A549 (cell line): ENCODE measurements at regions not wholly inside any gene's neighbourhood (a gene's known extent, or its start where the extent isn't known, plus 50 kb on each side); places are given as distances from the start of the nearest gene placed in this dataset.
A peak's percentile ranks its signal among the peaks of the same experiment; 100 is the strongest.

ENCODE experiments used
- ATAC-seq, 2 experiments: fragments of 200-7000 bp in 1 of 2; fragments of >200 bp in 1 of 2; cut with Nextera tagmentation in 1 of 2; cut with Tn5 transposase in 1 of 2; 3 replicates each; pipeline versions ENCODE4 v1.8.0 to v1.9.1; 2018 to 2020; ENCODE audit warnings: mild to moderate bottlenecking in 1 of 2, moderate library complexity in 1 of 2
- CTCF ChIA-PET: fragments of 300-600 bp; sonication (Branson Sonifier 250); formaldehyde crosslinking; extraction: SDS; loops from one replicate; lab custom pipeline; 2021; ENCODE audit warnings: antibody characterized with exemption, inconsistent platforms; lab: Yijun Ruan, JAX
- POLR2A ChIA-PET: fragments of 350-600 bp; formaldehyde crosslinking; extraction: SDS; loops from one replicate; lab custom pipeline; 2021; ENCODE audit warnings: antibody characterized with exemption, inconsistent platforms; lab: Yijun Ruan, JAX
- DNase-seq, 2 experiments: peaks; one replicate each; pipeline versions ENCODE4 v3.0.0 to v3.0.0-alpha.2; 2011 to 2016; ENCODE audit warnings: low read depth in 1 of 2, low spot score in 1 of 2
- FAIRE-seq: peaks from 2 replicates; lab custom pipeline; 2011; peaks lifted over from hg19 to GRCh38; lab: Jason Lieb, UNC
- H3K27ac ChIP-seq, 2 experiments: fragments of >200 bp; sonication (Bioruptor Twin); formaldehyde crosslinking; 3 replicates each; pipeline ENCODE4 v1.5.1; 2016 to 2017
- H3K4me1 ChIP-seq: fragments of >200 bp; sonication (Bioruptor Twin); formaldehyde crosslinking; 3 replicates; pipeline ENCODE4 v1.6.1; 2016
- H3K4me2 ChIP-seq: fragments of >200 bp; sonication (Bioruptor Twin); formaldehyde crosslinking; 3 replicates; pipeline ENCODE4 v1.6.1; 2016
- H3K4me3 ChIP-seq: fragments of >200 bp; sonication (Bioruptor Twin); formaldehyde crosslinking; 3 replicates; pipeline ENCODE4 v1.5.1; 2016
- H3K9me3 ChIP-seq: fragments of >200 bp; sonication (Bioruptor Twin); formaldehyde crosslinking; 3 replicates; pipeline ENCODE4 v1.6.1; 2016
- CBX2 ChIP-seq: fragments of 200-600 bp; sonication (generic); IDR thresholded peaks from 2 replicates; pipeline ENCODE4 v1.6.1; 2016; ENCODE audit warnings: low read depth, mild to moderate bottlenecking, borderline replicate concordance
- CEBPB ChIP-seq, 2 experiments: fragments of >200 bp in 1 of 2; sonication (Bioruptor Twin) in 1 of 2; formaldehyde crosslinking in 1 of 2; IDR thresholded peaks; 2 replicates each; pipeline ENCODE4 v1.6.1; 2012 to 2016
- CTCF ChIP-seq: fragments of >200 bp; sonication (Bioruptor Twin); formaldehyde crosslinking; IDR thresholded peaks from 3 replicates; pipeline ENCODE4 v1.5.1; 2016
- EHF ChIP-seq: fragments of 250-450 bp; sonication (Bioruptor Pico); IDR thresholded peaks from 2 replicates; pipeline ENCODE4 v1.5.0; 2020; ENCODE audit warnings: mild to moderate bottlenecking
- GATA3 ChIP-seq: IDR thresholded peaks from 2 replicates; pipeline ENCODE4 v1.6.1; 2012; ENCODE audit warnings: borderline replicate concordance
- HEYL ChIP-seq: fragments of 250-450 bp; sonication (Bioruptor Pico); IDR thresholded peaks from 2 replicates; pipeline ENCODE4 v1.8.0; 2021; ENCODE audit warnings: mild to moderate bottlenecking, moderate library complexity
- HMGXB4 ChIP-seq: fragments of 250-450 bp; sonication (Bioruptor Pico); IDR thresholded peaks from 2 replicates; pipeline ENCODE4 v1.5.0; 2021; ENCODE audit warnings: mild to moderate bottlenecking, moderate library complexity, borderline replicate concordance
- HOXB5 ChIP-seq: fragments of 250-450 bp; sonication (Bioruptor Pico); IDR thresholded peaks from 2 replicates; pipeline ENCODE4 v1.5.0; 2020; ENCODE audit warnings: mild to moderate bottlenecking, moderate library complexity
- JUN ChIP-seq, 2 experiments: fragments of >200 bp; sonication (Bioruptor Twin); formaldehyde crosslinking; IDR thresholded peaks; 2 replicates in 1 of 2; 3 replicates in 1 of 2; pipeline ENCODE4 v1.6.1; 2016 to 2017
- MYC ChIP-seq: IDR thresholded peaks from 2 replicates; pipeline ENCODE4 v1.6.1; 2012; ENCODE audit warnings: mild to moderate bottlenecking, inconsistent platforms, low read length, improper control_type of control experiment, borderline replicate concordance
- PHF8 ChIP-seq: fragments of 200-600 bp; sonication (generic); IDR thresholded peaks from 2 replicates; pipeline ENCODE4 v1.6.1; 2016; ENCODE audit warnings: low read depth, mild to moderate bottlenecking, antibody characterized with exemption, moderate library complexity, borderline replicate concordance
- RARB ChIP-seq: fragments of 250-450 bp; sonication (Bioruptor Pico); IDR thresholded peaks from 2 replicates; pipeline ENCODE4 v1.8.0; 2021; ENCODE audit warnings: mild to moderate bottlenecking, moderate library complexity
- REST ChIP-seq: fragments of 200-600 bp; sonication (generic); IDR thresholded peaks from 2 replicates; pipeline ENCODE4 v1.6.1; 2016; ENCODE audit warnings: antibody characterized with exemption, mild to moderate bottlenecking, moderate library complexity
- TP53 ChIP-seq: fragments of 250-450 bp; sonication (Bioruptor Pico); IDR thresholded peaks from 2 replicates; pipeline ENCODE4 v1.5.0; 2021; ENCODE audit warnings: mild to moderate bottlenecking, moderate library complexity
- USF2 ChIP-seq: fragments of 450-650 bp; IDR thresholded peaks from 2 replicates; pipeline ENCODE4 v1.6.1; 2014; ENCODE audit warnings: antibody characterized with exemption
- ZNF302 ChIP-seq: fragments of 250-450 bp; sonication (Bioruptor Pico); IDR thresholded peaks from 2 replicates; pipeline ENCODE4 v1.9.0; 2021; ENCODE audit warnings: inconsistent platforms, mild to moderate bottlenecking, moderate library complexity
- ZSCAN20 ChIP-seq: fragments of 250-450 bp; sonication (Bioruptor Pico); IDR thresholded peaks from 2 replicates; pipeline ENCODE4 v1.8.0; 2022; ENCODE audit warnings: mild to moderate bottlenecking, moderate library complexity
- WGBS: methylation state at CpG from one replicate; pipeline ENCODE4 v1.1.6; 2017; ENCODE audit errors: missing lambda C conversion rate; 5-methylcytosine and 5-hydroxymethylcytosine counted together
- TF ChIP-seq, protein P1 (sequence below): IDR thresholded peaks from 2 replicates; pipeline ENCODE4 v1.6.1; 2012

DNA sequence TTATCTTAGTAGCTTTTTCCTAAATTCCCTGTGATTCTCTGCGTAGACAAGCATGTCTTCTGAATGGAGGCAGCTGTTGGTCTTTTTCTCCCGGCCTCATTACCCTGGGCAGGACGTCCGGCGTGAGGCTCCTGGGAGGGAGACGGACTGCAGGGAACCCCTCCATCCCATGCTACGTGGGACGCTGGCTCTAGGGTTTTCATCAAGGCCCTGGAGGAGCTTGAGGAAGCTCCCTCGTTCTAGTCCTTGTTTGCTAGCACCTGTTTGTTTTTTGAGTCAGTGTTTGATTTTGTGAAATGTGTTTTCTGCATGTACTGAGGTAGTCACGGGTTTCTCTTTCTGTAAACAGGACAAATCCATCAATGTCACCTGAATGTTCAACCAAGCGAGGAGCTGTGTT lies 99.3 kb upstream of the TMEM18 start:
- no peaks in the 10 kb centered on the region for H3K4me1 ChIP-seq
- H3K9me3 ChIP-seq = no peaks in the 10 kb centered on the region
- FAIRE-seq = no peak
- peak in 1 of 2 experiments; percentile 74; a peak in 4 of 6 replicates for ATAC-seq
- POLR2A ChIA-PET = no interaction called here
- WGBS = 45% methylated on average over 11 of the region's 11 CpGs
- CTCF ChIA-PET = no interaction called here
- no peak overlapping the region for H3K4me3 ChIP-seq
- no peak overlapping the region for H3K4me2 ChIP-seq
- peak; percentile 59; the same call in 1 of the 2 replicates for TF ChIP-seq HOXB5
- TF ChIP-seq ZSCAN20 (CRISPR knock-in tag) = no peak
- TF ChIP-seq TP53 (CRISPR knock-in tag) = no peak
- no peak for TF ChIP-seq RARB (CRISPR knock-in tag)
- no peak for TF ChIP-seq MYC
- no peak for TF ChIP-seq ZNF302 (CRISPR knock-in tag)
- H3K27ac ChIP-seq = no peak overlapping the region
- DNase-seq = peak in 1 of 2 experiments; percentile 35

DNA sequence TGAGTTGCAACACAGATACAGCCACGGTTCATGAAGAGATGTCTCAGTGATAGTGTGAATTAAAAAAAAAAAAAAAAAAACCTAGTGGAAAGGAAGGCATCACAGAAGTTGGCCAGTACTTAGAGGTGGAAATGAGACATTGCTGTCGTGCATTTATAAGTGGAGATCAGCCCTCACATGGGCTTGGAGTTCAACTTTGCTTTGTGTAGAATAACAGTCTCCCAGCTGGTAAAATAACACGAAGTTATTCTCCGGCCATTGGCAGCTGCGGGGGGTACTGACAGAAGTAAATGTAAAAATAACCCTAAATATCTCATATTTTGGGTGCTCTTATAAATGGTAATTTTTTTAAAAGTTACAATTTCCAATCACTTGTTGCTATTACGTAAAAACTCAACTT lies 98.8 kb upstream of the TMEM18 start:
- WGBS = 61% methylated on average over 6 of the region's 6 CpGs
- DNase-seq = no peak

GRCh38 chr2:774436-774835 lies 97.2 kb upstream of the TMEM18 start:
- TF ChIP-seq CBX2 (no peak), USF2 (no peak), REST (no peak), HOXB5 (no peak), CTCF (no peak), GATA3 (no peak), HEYL (CRISPR knock-in tag) (no peak), JUN (IDR thresholded peaks at IDR 0.05) (no peak)
- TF ChIP-seq, protein P1, sequence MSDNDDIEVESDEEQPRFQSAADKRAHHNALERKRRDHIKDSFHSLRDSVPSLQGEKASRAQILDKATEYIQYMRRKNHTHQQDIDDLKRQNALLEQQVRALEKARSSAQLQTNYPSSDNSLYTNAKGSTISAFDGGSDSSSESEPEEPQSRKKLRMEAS = no peak
- Histone ChIP-seq H3K4me1 (no peaks in the 10 kb centered on the region), H3K4me3 (no peak overlapping the region), H3K27ac (no peak overlapping the region), H3K9me3 (no peaks in the 10 kb centered on the region), H3K4me2 (no peak overlapping the region)
- ChIA-PET CTCF (interaction anchor here (1.0 kb wide), 1 partner anchor 22 kb away, joined by 3 read pairs; no protein-coding TSS in a partner anchor), POLR2A (no interaction called here)
- ATAC-seq (no peak), FAIRE-seq (no peak), DNase-seq (no peak)
- WGBS = 46% methylated on average over 7 of the region's 7 CpGs

More for the DNA sequence above, 98.8 kb upstream of the TMEM18 start:
- ChIA-PET CTCF (no interaction called here), POLR2A (no interaction called here)
- no peak overlapping the region for H3K4me3 ChIP-seq
- H3K9me3 ChIP-seq = no peaks in the 10 kb centered on the region
- FAIRE-seq (no peak), ATAC-seq (no peak)
- no peaks in the 10 kb centered on the region for H3K4me1 ChIP-seq
- H3K4me2 ChIP-seq = no peak overlapping the region
- no peak overlapping the region for H3K27ac ChIP-seq
- TF ChIP-seq CEBPB (IDR thresholded peaks at IDR 0.05) (no peak), EHF (CRISPR knock-in tag) (no peak), HMGXB4 (no peak), PHF8 (no peak)
